Mononuclear cell (primary cell): ENCODE measurements at regions not wholly inside any gene's neighbourhood (a gene's known extent, or its start where the extent isn't known, plus 50 kb on each side); places are given as distances from the start of the nearest gene placed in this dataset.

Experiments
- H3K27me3 ChIP-seq: 2 replicates; pipeline ENCODE4 v1.6.0; 2011; ENCODE audit warnings: low read length, control low read depth; ENCODE audit not compliant: insufficient read depth
- H3K4me1 ChIP-seq: 2 replicates; pipeline ENCODE4 v1.5.1; 2011; ENCODE audit warnings: mild to moderate bottlenecking, low read length, control low read depth; ENCODE audit not compliant: insufficient read depth
- H3K4me3 ChIP-seq: 2 replicates; pipeline ENCODE4 v1.5.1; 2011; ENCODE audit warnings: mild to moderate bottlenecking, low read length, moderate library complexity
- H3K9me3 ChIP-seq: 2 replicates; pipeline ENCODE4 v1.5.1; 2011; ENCODE audit warnings: low read depth, mild to moderate bottlenecking, control low read depth, low read length

DNA sequence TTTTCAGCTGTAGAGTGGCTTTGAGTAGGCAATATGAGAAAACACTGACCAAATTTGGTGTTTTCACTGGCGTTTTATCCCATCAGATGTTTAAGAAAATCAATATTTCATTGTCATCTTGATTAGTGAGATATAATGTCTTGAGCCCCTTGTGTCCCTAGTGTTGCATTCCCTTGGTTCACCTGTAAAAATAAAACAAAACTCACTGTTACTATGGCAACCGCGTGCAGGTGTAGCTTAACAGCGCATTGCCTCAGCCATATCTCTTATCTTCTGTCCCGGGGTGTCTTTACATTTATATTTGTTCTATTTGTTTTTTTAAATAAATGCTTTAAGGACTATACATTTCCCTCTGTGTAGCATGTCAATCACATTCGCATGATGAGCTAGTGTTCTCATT, 551.6 kb downstream of the ZIC1 start:
- H3K4me3 ChIP-seq: no peak overlapping the region

DNA sequence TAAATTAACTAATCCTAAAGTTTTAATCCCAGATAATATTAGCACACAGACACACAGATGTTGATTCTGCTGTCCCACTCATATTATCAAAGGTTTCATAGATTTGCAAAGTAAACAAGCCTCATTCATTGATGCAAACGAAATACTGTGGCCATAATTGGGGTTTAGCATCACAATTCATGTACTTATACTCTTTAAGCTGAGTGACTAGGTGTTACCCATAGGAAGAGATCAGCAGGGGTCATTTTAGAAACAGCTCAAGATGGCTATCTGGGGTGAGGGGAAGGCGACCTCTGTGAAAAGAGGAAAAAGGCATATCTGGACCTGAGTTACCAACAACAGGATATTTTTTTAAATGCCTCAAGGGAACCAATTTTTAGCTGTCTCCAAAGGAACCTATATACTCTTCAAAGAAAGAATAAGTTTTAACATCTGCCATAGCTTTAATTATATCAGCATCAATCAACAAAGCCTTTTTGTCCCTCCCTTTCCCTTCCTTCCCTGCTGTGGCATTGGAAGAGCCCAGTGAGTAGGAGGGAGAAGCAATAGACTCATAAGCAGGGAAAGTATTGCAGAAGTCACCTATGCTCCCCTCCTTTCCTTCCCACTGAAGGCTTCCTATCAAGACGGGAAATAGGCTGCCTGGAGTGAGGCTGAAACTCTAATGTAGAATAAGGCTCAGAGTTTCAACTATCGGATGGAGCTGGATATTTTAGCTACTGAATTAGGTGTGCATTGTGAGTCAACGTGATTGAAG, 553.4 kb downstream of the ZIC1 start:
- H3K9me3 ChIP-seq: no peaks in the 10 kb centered on the region
- no peak overlapping the region for H3K4me3 ChIP-seq
- H3K27me3 ChIP-seq: no peaks in the 10 kb centered on the region
- H3K4me1 ChIP-seq: no peaks in the 10 kb centered on the region

More for the DNA sequence above, 551.6 kb downstream of the ZIC1 start:
- H3K4me1 ChIP-seq: no peaks in the 10 kb centered on the region
- H3K27me3 ChIP-seq: no peaks in the 10 kb centered on the region
- H3K9me3 ChIP-seq: no peaks in the 10 kb centered on the region

DNA sequence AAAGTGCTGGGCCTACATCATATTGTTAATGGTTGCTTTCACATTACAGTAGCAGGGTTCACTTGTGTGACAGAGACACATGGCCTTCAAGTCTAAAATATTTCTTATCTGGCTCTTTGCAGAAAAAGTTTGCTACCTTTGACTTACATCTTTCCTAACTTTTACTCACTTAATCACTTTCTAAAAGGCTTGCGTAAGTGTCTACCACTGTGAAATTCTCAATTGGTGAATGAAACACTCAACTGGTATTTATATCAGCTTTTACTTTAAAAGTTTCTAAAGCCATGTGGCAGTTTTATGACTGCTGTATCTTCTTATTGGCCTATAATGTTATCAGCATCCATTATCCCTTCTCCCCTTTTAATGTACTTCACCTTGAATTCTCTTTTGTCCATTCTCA, 554.5 kb downstream of the ZIC1 start:
- Histone ChIP-seq H3K4me1 (no peaks in the 10 kb centered on the region), H3K9me3 (no peaks in the 10 kb centered on the region), H3K4me3 (no peak overlapping the region), H3K27me3 (no peaks in the 10 kb centered on the region)

DNA sequence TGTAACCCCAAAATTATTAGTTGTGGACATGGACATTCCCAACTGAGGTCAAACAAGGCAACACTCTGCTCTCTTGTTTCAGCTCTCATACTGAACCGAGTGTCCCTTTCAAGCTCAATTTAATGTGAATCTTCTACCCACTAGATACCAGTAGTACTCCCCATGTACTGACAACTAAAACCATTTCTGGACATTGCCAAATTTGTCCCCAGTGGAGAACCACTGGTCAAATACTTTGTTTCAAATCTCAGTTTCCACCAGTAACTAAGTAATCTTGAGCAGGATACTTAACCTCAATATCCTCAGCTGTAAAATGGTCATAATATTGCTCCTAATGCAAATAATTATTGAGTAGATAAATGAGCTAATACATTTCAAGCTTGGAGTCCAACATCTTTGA, 566.0 kb downstream of the ZIC1 start:
- Histone ChIP-seq H3K4me3 (no peak overlapping the region), H3K9me3 (no peaks in the 10 kb centered on the region), H3K27me3 (no peaks in the 10 kb centered on the region), H3K4me1 (no peaks in the 10 kb centered on the region)

DNA sequence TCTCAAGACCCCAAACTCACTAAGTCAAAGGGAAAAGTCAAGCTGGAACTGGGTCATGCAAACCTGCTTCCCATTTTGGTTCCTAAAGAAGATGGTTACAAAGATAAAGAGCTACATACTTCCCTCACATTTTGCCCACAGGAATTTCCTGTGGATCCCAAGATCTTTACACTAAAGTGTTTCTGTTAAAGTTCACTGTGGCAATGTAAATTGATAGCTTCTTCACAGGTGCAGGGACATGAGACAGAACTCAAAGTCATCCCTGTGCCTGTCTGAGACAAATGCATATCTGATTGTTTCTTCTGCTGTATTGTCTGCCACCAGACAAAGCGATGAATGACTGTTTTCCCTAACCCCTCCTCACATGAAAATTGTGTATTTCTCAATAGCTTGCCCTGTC, 567.8 kb downstream of the ZIC1 start:
- Histone ChIP-seq H3K27me3 (no peaks in the 10 kb centered on the region), H3K4me3 (no peak overlapping the region), H3K4me1 (no peaks in the 10 kb centered on the region), H3K9me3 (no peaks in the 10 kb centered on the region)

DNA sequence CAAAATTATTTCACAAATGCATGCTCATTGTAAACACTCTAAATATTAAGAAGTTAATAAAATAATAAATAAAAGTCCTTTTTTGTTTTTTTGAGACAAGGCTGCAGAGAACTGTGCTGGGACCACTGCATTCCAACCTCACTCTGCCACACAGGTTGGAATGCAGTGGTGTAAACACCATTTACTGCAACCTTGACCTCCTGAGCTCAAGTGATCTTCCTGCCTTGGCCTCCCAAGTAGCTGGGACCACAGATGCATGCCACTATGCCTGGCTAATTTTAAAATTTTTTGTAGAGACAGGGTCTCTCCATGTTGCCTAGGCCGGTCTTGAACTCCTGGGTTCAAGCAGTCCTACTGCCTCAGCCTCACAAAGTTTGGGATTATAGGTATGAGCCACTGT, 578.4 kb downstream of the ZIC1 start:
- no peak overlapping the region for H3K4me3 ChIP-seq
- H3K4me1 ChIP-seq: no peaks in the 10 kb centered on the region
- no peaks in the 10 kb centered on the region for H3K27me3 ChIP-seq
- no peaks in the 10 kb centered on the region for H3K9me3 ChIP-seq

DNA sequence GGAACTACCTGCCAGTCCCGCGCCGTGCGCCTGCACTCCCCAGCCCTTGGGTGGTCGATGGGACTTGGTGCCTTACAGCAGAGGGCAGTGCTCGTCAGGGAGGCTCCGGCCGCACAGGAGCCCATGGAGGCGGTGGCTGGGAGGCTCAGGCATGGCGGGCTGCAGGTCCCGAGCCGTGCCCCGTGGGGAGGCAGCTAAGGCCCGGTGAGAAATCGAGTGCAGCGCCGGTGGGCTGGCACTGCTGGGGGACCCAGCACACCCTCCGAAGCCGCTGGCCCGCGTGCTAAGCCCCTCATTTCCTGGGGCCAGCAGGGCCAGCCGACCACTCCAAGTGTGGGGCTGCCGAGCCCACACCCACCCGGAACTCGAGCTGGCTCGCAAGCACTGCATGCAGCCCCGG, 580.2 kb downstream of the ZIC1 start:
- Histone ChIP-seq H3K4me3 (no peak overlapping the region), H3K27me3 (no peaks in the 10 kb centered on the region), H3K4me1 (no peaks in the 10 kb centered on the region), H3K9me3 (no peaks in the 10 kb centered on the region)

DNA sequence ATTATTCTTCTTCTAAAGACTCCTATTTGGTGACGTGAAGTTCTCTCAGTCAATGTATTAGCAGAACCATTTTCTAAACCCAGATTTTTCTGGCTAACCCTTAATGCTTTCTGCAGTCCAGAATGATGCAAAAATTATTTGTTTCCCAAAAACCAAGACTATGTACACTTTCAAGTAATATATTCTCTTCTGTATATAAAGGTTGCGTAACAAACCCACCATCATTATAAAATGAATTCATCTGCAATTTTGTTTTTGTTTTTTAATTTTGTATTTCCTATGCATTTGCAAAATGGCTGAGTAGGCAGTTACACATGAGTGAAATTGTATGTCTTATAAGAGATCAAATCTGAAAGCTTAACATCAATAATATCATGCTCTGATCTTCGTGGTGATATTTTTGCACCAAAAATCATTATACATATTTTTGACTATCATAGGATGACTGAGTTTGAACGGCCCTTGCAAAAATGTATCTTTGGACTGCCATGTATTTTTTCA, 593.6 kb downstream of the ZIC1 start:
- H3K4me1 ChIP-seq: no peaks in the 10 kb centered on the region
- no peaks in the 10 kb centered on the region for H3K9me3 ChIP-seq
- H3K4me3 ChIP-seq: no peak overlapping the region
- H3K27me3 ChIP-seq: no peaks in the 10 kb centered on the region

DNA sequence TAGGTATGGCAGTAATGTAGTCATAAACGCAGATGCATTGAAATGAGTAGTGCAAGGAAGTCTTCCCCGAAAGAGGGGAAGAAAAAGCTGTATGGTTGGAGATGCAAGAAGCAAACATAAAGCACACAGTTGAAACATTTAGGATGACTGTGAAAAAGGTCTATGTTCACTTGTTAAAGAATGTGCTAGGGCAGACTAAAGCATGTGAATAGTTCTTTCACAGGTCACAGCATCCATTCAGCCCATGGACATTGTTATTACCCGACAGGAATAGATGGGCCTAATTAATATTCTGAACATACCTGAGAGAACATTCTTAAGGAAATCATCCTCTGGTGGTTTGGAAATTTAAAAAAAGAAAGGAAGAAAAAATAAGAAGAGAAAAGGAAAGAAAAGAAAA, 595.2 kb downstream of the ZIC1 start:
- no peaks in the 10 kb centered on the region for H3K27me3 ChIP-seq

DNA sequence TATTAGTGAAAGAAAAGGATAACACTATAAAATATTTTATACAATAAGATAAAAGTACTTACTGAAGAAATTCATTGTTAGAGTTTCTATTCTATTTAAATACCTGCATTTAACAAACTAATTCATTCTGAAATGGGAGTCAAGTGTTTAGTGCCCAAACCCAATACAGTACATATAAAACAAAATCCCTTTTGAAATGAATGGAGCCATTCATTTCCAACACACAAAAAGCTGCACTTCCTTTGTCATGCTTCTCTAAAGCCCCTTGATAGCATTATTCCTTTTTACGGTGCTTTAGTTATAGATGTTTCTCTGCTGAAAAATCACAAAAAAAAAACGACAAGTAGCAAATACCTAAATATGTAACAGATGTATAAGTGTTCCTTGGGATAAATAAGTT, 596.3 kb downstream of the ZIC1 start:
- Histone ChIP-seq H3K4me3 (no peak overlapping the region), H3K27me3 (no peaks in the 10 kb centered on the region), H3K4me1 (no peaks in the 10 kb centered on the region), H3K9me3 (no peaks in the 10 kb centered on the region)

More for the DNA sequence above, 595.2 kb downstream of the ZIC1 start:
- Histone ChIP-seq H3K4me3 (no peak overlapping the region), H3K4me1 (no peaks in the 10 kb centered on the region), H3K9me3 (no peaks in the 10 kb centered on the region)

DNA sequence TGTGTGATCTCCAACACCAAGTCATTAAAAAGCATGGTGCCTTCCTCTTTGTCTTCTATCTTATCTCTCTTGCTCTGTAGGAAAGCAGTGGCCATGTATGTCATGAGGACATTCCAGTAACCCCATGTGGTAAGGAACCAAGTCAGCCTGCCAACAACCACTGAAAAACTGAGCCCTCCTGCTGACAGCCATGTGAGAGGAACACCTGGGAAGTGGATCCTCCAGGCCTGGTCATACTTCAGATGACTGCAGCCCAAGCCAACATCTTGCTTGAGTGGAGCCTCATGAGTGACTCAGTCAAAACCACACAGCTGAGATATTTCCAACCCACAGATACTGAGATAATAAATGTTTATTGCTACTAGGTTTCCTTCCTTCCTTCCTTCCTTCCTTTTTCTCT, 597.3 kb downstream of the ZIC1 start:
- no peaks in the 10 kb centered on the region for H3K27me3 ChIP-seq
- no peaks in the 10 kb centered on the region for H3K4me1 ChIP-seq
- no peak overlapping the region for H3K4me3 ChIP-seq
- H3K9me3 ChIP-seq: no peaks in the 10 kb centered on the region

DNA sequence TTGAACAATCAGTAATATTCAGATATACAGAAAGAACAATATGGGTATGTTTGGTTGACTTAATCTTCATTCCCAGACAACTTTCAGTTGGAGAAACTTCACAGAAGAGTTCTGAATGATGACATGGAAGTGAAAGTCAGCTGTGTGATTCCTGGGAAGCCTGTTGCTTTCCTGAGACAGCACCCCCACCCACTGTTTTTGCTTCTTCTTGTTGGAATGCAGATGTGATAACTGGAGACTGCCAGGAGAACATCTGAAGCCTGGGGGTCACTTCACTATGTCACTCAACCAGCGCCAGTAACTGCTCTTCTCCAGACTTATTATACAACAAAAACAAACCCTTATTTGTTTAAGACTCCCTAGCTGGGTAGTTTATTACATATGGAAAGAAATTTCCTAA, 599.4 kb downstream of the ZIC1 start:
- no peaks in the 10 kb centered on the region for H3K9me3 ChIP-seq
- no peak overlapping the region for H3K4me3 ChIP-seq
- no peaks in the 10 kb centered on the region for H3K27me3 ChIP-seq
- H3K4me1 ChIP-seq: no peaks in the 10 kb centered on the region

DNA sequence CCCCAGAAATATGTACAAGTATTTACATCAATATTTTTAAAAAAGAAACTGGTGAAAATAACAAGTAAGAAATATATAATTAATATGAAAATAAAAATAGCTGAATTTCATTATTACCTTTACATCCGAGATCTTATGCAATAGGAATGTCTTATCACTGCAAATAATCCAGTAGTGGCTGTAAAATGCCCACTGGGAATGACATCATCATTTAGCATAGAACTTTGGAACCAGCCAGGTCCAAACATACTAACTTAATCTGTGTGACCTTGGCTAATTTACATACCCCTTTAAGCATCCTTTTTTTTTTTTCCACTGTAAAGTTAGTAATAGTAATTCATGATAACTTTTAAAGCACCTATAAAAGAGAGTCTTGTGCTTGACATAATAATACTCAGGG, 611.7 kb downstream of the ZIC1 start:
- Histone ChIP-seq H3K4me1 (no peaks in the 10 kb centered on the region), H3K4me3 (no peak overlapping the region), H3K9me3 (no peaks in the 10 kb centered on the region), H3K27me3 (no peaks in the 10 kb centered on the region)

DNA sequence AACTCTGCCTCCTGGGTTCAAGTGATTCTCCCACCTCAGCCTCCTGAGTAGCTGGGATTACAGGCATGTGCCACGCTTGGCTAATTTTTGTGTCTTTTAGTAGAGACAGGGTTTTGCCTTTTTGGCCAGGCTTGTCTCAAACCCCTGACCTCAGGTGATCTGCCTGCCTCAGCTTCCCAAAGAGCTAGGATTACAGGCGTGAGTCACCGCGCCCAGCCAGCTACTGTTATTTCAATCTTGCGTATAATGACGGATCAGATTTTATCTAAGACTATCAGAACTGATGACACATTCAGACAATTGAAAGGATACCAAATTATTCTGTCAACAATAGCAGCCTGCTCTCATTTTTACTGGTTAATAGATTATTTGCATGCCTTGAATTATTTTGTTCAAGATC, 612.2 kb downstream of the ZIC1 start:
- no peak overlapping the region for H3K4me3 ChIP-seq
- H3K27me3 ChIP-seq: no peaks in the 10 kb centered on the region
- H3K4me1 ChIP-seq: no peaks in the 10 kb centered on the region
- H3K9me3 ChIP-seq: no peaks in the 10 kb centered on the region

DNA sequence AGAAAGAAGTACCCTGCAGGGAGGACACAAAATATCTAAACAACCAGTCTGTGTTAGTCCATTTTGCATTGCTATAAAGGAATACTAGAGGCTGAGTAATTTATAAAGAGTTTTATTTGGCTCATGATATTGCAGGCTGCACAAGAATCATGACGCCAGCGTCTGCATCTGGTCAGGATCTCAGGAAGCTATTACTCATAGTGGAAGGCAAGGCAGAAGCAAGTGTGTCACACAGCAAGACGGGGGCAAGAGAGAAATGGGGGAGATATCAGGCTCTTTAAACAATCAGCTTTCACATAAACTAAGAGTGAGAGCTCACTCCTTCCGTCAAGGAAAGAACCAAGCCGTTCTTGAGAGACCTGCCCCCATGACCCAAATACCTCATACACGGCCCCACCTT, 614.8 kb downstream of the ZIC1 start:
- H3K9me3 ChIP-seq: no peaks in the 10 kb centered on the region
- no peaks in the 10 kb centered on the region for H3K4me1 ChIP-seq
- H3K4me3 ChIP-seq: no peak overlapping the region
- no peaks in the 10 kb centered on the region for H3K27me3 ChIP-seq

DNA sequence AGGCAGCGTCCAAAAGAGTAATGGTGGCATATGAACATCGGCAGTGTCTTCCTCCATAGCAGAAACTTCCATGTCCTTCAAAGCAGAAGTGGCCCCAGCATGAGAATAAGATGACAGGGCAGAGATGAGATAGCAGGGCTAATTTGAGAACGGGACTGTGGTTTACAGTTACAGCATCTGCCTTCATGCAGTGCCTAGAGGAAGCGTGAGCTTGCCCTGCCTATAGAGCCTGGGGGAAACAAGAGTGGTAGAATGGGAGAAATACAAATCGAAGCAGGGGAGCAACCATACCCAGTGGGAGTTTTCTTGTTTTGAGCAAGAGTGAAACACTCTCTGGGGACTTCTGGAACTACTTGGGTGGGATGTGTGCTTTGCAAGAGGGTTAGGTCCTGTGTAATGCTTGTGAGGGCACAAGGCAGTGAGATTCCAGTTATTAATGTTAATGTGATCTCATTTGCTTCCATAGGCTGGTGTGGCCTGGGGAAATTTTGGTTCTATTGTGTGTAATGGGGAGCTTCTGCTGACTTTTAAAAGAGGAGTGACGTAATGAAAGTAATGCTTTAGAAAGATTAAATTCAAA, 616.9 kb downstream of the ZIC1 start:
- Histone ChIP-seq H3K4me3 (no peak overlapping the region), H3K9me3 (no peaks in the 10 kb centered on the region), H3K27me3 (no peaks in the 10 kb centered on the region), H3K4me1 (no peaks in the 10 kb centered on the region)
